Liver (tissue), 8 donors: ENCODE measurements at regions not wholly inside any gene's neighbourhood (a gene's known extent, or its start where the extent isn't known, plus 50 kb on each side); places are given as distances from the start of the nearest gene placed in this dataset.

Experiments
- DNase-seq: peaks from one replicate; pipeline ENCODE4 v3.0.0-alpha.2; 2017; ENCODE audit warnings: low spot score
- H3K27ac ChIP-seq, 2 donors: one replicate each; pipeline ENCODE4 v1.7.0; 2013; ENCODE audit warnings: inconsistent platforms in 2 of 2, low read length in 2 of 2, control low read depth in 1 of 2, low read depth in 1 of 2, mild to moderate bottlenecking in 1 of 2
- H3K27me3 ChIP-seq, 4 donors: one replicate each; pipeline versions ENCODE4 v1.6.1 to v1.7.0; 2013; ENCODE audit warnings: low read length in 3 of 4, inconsistent platforms in 1 of 4, mild to moderate bottlenecking in 1 of 4, moderate library complexity in 1 of 4; ENCODE audit not compliant: control insufficient read depth in 4 of 4, insufficient read depth in 4 of 4
- H3K36me3 ChIP-seq, 4 donors: one replicate each; pipeline versions ENCODE4 v1.6.1 to v1.7.0; 2013; ENCODE audit warnings: low read length in 3 of 4, mild to moderate bottlenecking in 3 of 4, low read depth in 1 of 4, moderate library complexity in 1 of 4; ENCODE audit not compliant: control insufficient read depth in 4 of 4, insufficient read depth in 3 of 4
- H3K4me1 ChIP-seq, 4 donors: one replicate each; pipeline versions ENCODE4 v1.6.1 to v1.7.0; 2013; ENCODE audit warnings: low read length in 3 of 4, mild to moderate bottlenecking in 3 of 4, moderate library complexity in 1 of 4; ENCODE audit not compliant: control insufficient read depth in 4 of 4, insufficient read depth in 4 of 4
- H3K4me3 ChIP-seq, 3 donors: one replicate each; pipeline versions ENCODE4 v1.6.1 to v1.7.0; 2013; ENCODE audit warnings: low read length in 3 of 3, control low read depth in 1 of 3, low read depth in 1 of 3, mild to moderate bottlenecking in 1 of 3
- H3K9ac ChIP-seq, 2 donors: one replicate each; pipeline ENCODE4 v1.7.0; 2013; ENCODE audit warnings: low read length in 2 of 2, mild to moderate bottlenecking in 2 of 2, moderate library complexity in 2 of 2, control low read depth in 1 of 2, low read depth in 1 of 2
- H3K9me3 ChIP-seq, 4 donors: one replicate each; pipeline versions ENCODE4 v1.6.1 to v1.7.0; 2013; ENCODE audit warnings: low read length in 3 of 4; ENCODE audit not compliant: control insufficient read depth in 4 of 4
- EGR1 ChIP-seq, 2 donors: IDR thresholded peaks; 2 replicates each; pipeline ENCODE4 v1.6.1; 2016 to 2018; ENCODE audit warnings: antibody characterized with exemption in 2 of 2, low read depth in 2 of 2
- FOXA1 ChIP-seq: IDR thresholded peaks from 2 replicates; pipeline ENCODE4 v1.6.1; 2016; ENCODE audit warnings: antibody characterized with exemption
- FOXA2 ChIP-seq: IDR thresholded peaks from 2 replicates; pipeline ENCODE4 v1.6.1; 2016; ENCODE audit warnings: antibody characterized with exemption
- GABPA ChIP-seq, 2 donors: IDR thresholded peaks in 1 of 2; conservative IDR thresholded peaks in 1 of 2; 2 replicates each; pipeline ENCODE4 v1.6.1; 2016; ENCODE audit warnings: antibody characterized with exemption in 2 of 2, mild to moderate bottlenecking in 1 of 2, moderate library complexity in 1 of 2
- HNF4G ChIP-seq: IDR thresholded peaks from 2 replicates; pipeline ENCODE4 v1.6.1; 2016; ENCODE audit warnings: antibody characterized with exemption
- JUND ChIP-seq, 2 donors: IDR thresholded peaks; 2 replicates each; pipeline ENCODE4 v1.6.1; 2016; ENCODE audit warnings: antibody characterized with exemption in 2 of 2
- MAX ChIP-seq: IDR thresholded peaks from 2 replicates; pipeline ENCODE4 v1.6.1; 2016; ENCODE audit warnings: antibody characterized with exemption
- NR2F2 ChIP-seq: IDR thresholded peaks from 2 replicates; pipeline ENCODE4 v1.6.1; 2016; ENCODE audit warnings: antibody characterized with exemption
- REST ChIP-seq: IDR thresholded peaks from 2 replicates; pipeline ENCODE4 v1.6.1; 2016; ENCODE audit warnings: antibody characterized with exemption, mild to moderate bottlenecking
- RXRA ChIP-seq, 2 donors: IDR thresholded peaks; 2 replicates each; pipeline ENCODE4 v1.6.1; 2017 to 2018; ENCODE audit warnings: antibody characterized with exemption in 2 of 2, mild to moderate bottlenecking in 1 of 2
- SP1 ChIP-seq: IDR thresholded peaks from 2 replicates; pipeline ENCODE4 v1.6.1; 2018; ENCODE audit warnings: antibody characterized with exemption, mild to moderate bottlenecking
- TAF1 ChIP-seq: conservative IDR thresholded peaks from 2 replicates; pipeline ENCODE4 v1.6.1; 2016; ENCODE audit warnings: antibody characterized with exemption, mild to moderate bottlenecking
- YY1 ChIP-seq: IDR thresholded peaks from 2 replicates; pipeline ENCODE4 v1.6.1; 2016; ENCODE audit warnings: antibody characterized with exemption, mild to moderate bottlenecking
- ZBTB33 ChIP-seq: IDR thresholded peaks from 2 replicates; pipeline ENCODE4 v1.6.1; 2016; ENCODE audit warnings: antibody characterized with exemption
- WGBS: extraction: QIAGEN DNeasy Blood & Tissue Kit; methylation state at CpG from one replicate; pipeline ENCODE4 v1.1.7; 2013; 5-methylcytosine and 5-hydroxymethylcytosine counted together
- TF ChIP-seq, protein P1 (sequence below): fragments of 150-350 bp; IDR thresholded peaks from 2 replicates; pipeline ENCODE4 v1.5.1; 2017; ENCODE audit warnings: improper control_type of control experiment, low read depth, low read length; ENCODE audit not compliant: missing input control
- donor health status: healthy.
- donor health status: healthy.
- donor health status: healthy.
- donor health status: healthy.
- donor health status: healthy.

DNA sequence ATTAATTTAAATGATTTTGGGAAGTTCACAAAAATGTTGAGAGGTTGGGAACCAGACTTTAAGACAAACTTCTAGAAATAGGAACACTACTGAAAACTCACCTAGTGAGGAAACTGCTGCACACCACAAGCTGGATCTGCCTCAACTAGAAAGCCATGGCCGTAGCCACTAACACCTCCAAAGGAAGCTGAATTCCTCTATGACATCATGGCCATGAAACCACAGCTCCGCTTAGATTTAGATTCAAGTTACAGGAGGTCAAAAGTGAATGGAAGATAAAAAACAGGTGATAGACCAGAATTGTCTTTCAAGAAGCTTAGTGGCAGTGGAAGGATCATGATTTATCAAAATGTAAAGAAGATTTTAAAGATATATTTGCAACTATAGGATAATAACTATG is 208.8 kb upstream of the ALG10 start:
- Histone ChIP-seq H3K27ac (no peak overlapping the region), H3K4me3 (no peak overlapping the region), H3K27me3 (no peaks in the 10 kb centered on the region), H3K9me3 (no peaks in the 10 kb centered on the region), H3K36me3 (no peaks in the 10 kb centered on the region), H3K9ac (no peak overlapping the region), H3K4me1 (no peaks in the 10 kb centered on the region)
- no peak for TF ChIP-seq EGR1 (IDR thresholded peaks at IDR 0.05; ENCODE audit: low read depth in 2 of 2)
- no peak for TF ChIP-seq FOXA1
- TF ChIP-seq, protein P1, sequence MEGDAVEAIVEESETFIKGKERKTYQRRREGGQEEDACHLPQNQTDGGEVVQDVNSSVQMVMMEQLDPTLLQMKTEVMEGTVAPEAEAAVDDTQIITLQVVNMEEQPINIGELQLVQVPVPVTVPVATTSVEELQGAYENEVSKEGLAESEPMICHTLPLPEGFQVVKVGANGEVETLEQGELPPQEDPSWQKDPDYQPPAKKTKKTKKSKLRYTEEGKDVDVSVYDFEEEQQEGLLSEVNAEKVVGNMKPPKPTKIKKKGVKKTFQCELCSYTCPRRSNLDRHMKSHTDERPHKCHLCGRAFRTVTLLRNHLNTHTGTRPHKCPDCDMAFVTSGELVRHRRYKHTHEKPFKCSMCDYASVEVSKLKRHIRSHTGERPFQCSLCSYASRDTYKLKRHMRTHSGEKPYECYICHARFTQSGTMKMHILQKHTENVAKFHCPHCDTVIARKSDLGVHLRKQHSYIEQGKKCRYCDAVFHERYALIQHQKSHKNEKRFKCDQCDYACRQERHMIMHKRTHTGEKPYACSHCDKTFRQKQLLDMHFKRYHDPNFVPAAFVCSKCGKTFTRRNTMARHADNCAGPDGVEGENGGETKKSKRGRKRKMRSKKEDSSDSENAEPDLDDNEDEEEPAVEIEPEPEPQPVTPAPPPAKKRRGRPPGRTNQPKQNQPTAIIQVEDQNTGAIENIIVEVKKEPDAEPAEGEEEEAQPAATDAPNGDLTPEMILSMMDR, result no peak
- TF ChIP-seq FOXA2, result no peak
- TF ChIP-seq JUND (IDR thresholded peaks at IDR 0.05), result no peak
- TF ChIP-seq ZBTB33, result no peak
- no peak for TF ChIP-seq SP1
- TF ChIP-seq NR2F2, result no peak
- TF ChIP-seq YY1, result no peak
- TF ChIP-seq MAX, result no peak
- TF ChIP-seq REST, result no peak
- no peak for TF ChIP-seq RXRA (IDR thresholded peaks at IDR 0.05)
- TF ChIP-seq HNF4G, result no peak
- no peak for TF ChIP-seq GABPA (IDR thresholded peaks at IDR 0.05 in 1 of 2, conservative IDR thresholded peaks at IDR 0.05 in 1 of 2)
- TF ChIP-seq TAF1, result no peak
- DNase-seq, result no peak
- 77% methylated on average over 2 of the region's 2 CpGs for WGBS

DNA sequence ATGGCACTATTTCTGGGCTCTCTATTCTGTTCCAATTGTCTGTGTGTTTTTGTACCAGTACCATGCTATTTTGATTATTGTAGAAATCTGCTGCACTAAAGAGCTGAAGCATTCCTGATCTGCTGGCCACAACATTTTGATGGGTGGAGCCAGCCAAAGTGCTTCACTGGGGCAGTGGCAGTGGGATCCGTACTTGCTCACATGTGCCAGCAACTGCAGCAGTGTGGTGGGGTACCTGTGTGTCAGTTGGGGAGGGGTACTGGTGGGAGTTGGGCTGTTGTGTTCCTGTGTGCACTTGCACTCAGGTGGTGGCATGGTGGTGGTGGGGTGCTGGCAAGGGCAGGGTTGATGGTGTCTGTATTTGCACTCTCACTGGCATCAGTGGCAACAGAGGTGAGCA is 204.6 kb upstream of the ALG10 start:
- TF ChIP-seq MAX, result no peak
- Histone ChIP-seq H3K4me1 (no peaks in the 10 kb centered on the region), H3K9me3 (no peaks in the 10 kb centered on the region), H3K4me3 (no peak overlapping the region), H3K27me3 (no peaks in the 10 kb centered on the region), H3K36me3 (no peaks in the 10 kb centered on the region), H3K27ac (no peak overlapping the region), H3K9ac (no peak overlapping the region)
- DNase-seq, result no peak
- 70% methylated on average over 1 of the region's 1 CpG for WGBS
